Epidermal melanocyte (primary cell): ENCODE measurements at regions not wholly inside any gene's neighbourhood (a gene's known extent, or its start where the extent isn't known, plus 50 kb on each side); places are given as distances from the start of the nearest gene placed in this dataset.

Experiments used
- DNase-seq: peaks from one replicate; pipeline ENCODE4 v3.0.0; 2011; ENCODE audit warnings: low spot score; ENCODE audit not compliant: insufficient read length

- DNase-seq: no peak
Measured at GRCh38 chr12:88952562-88952942, 372.3 kb upstream of the KITLG start.

GRCh38 chr12:88951860-88952561, 371.7 kb upstream of the KITLG start:
- DNase-seq: no peak

GRCh38 chr12:88951177-88951576, 370.9 kb upstream of the KITLG start:
- DNase-seq: no peak

DNA sequence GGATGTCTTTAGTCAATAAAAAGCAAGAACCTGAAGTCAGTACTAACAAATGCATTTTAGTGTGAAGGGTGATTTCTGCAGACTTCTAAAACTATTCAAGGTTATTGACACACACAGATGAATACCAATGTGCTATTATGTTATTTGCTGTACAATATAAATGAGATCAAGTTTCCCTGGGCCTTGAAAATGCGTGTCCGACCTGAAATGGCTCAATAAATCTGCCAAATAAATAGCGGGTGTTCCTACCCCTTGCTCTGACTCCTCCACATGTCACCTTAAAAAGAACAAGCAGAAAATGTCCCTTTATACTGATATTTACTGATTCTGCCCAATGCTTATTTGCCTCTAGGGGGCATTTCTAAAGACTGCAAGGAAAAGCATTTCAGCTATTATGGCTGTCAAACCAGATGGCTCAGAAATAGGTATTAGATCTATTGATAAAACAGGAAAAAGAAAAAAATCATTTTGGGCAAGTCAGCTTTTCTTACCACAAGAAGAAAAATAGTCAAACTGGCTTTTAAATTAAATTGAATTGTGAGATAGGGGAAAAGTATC, 367.3 kb upstream of the KITLG start:
- DNase-seq: no peak

DNA sequence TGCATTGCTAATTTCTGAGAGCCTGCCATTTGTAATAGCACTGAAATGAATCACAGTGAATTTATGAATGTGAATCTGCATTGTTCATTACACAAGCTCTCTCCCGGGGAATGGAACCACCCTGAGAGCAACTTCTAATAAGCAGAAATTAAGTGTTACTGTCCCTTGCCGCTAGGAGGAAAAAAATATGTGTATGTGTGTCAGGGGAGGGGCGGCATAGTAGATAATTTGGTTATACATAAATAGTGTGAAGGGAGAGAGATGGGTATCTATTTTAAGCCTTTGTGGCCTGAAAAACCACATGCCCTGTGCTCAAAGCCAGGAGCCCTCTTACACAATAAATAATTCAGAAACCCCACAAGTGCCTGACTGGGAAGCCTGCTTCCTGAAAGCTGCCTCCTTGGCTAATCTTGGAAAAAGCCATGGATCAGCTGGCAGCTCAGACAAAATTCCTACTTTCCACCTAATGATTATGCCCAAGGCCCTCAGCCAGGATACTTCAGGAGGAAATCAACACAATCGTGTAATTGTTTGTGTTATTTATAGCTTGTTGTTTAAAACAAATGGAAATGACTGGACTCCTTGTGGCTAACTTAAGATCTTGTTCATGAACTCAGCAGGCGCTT, 366.2 kb upstream of the KITLG start:
- DNase-seq: no peak

- no peak for DNase-seq
Measured at GRCh38 chr12:88945051-88945732, 364.9 kb upstream of the KITLG start.

- no peak for DNase-seq
Measured at GRCh38 chr12:88944397-88944796, 364.1 kb upstream of the KITLG start.

DNA sequence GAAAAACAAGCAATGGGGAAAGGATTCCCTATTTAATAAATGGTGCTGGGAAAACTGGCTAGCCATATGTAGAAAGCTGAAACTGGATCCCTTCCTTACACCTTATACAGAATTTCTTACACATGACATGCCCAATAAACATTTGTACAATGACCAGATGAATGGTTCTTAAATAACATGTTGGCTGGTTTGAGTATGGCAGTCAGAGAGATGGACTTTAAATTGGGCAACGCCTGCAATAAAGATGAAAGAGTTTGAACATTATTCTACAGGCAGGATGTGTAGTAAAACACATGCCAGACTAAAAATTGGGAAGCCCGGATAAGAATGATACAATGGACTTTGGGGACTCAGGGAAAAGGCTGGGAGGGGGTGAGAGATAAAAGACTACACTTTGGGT, 360.6 kb upstream of the KITLG start:
- DNase-seq: no peak

- DNase-seq: no peak
Measured at GRCh38 chr12:88935856-88936255, 355.6 kb upstream of the KITLG start.

GRCh38 chr12:88934163-88934747, 354.0 kb upstream of the KITLG start:
- DNase-seq: no peak

GRCh38 chr12:88932457-88932856, 352.2 kb upstream of the KITLG start:
- no peak for DNase-seq

GRCh38 chr12:88931598-88931997, 351.3 kb upstream of the KITLG start:
- DNase-seq: no peak

GRCh38 chr12:88925454-88925853, 345.2 kb upstream of the KITLG start:
- no peak for DNase-seq

GRCh38 chr12:88924162-88924561, 343.9 kb upstream of the KITLG start:
- no peak for DNase-seq

DNA sequence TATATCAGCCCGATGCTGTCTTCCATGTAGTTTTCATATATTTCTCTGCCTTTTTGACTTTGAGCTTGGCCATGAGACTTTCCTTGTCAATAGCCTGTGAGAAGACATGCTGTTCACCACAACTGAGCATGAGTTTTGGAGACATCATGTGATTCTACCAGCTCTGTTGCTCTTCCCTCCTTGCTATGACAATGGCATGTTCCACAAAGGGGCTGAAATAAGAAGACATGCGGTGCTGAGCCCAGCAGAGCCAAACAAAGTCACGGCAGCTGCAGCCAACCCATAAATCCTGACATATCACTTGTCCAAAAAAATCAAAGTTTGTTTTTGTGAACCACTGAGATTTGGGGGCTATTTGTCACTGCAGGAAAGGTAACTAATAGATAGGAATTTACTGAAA, 343.4 kb upstream of the KITLG start:
- DNase-seq: no peak

DNA sequence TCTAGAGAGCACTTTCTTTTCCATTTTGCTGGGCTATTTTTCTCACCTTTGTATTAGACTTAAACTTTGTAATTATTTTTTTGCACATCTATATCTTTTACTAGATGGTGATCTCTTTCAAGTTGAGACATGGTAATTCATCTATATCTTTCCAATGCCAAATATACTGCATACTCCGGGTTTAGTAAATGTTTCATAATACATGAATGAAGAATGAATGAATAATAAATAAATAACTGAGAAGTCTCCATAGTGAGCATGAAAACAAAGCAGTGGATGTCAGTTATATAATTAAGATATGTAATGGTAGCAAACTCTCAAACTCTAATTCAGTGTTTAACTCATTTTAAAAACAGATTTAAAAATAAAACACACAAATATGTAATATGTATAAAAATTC, 342.5 kb upstream of the KITLG start:
- DNase-seq: no peak

DNA sequence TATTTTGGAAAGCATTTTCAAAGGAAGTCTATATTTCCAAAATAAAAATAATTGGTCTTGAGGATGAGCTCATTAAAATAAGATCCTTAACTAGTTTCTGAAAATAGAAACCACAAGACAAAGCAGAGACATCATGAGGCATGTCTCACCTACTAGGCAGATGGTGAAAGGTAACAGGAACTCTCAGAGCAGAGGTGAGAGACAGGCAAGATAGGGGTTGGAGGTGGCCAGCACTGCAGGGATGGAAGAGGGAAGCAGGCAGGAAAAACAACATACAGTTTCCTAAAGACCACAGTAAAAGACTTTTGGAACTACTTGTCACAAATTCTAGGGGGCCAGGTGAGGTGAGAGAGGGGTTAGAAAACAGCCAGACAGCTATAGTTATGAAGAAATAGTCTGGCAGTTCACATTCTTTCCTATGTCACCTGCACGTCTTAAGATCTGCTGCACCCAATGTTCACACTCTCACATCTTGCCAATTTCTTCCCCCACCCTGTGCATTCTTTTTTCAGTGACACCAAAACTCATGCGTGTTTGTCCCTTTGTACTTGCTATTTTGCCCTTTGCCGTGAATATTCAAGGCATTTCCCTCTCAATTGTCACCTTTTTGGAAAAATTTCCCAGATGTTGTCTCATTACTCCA, 341.7 kb upstream of the KITLG start:
- DNase-seq: no peak

DNA sequence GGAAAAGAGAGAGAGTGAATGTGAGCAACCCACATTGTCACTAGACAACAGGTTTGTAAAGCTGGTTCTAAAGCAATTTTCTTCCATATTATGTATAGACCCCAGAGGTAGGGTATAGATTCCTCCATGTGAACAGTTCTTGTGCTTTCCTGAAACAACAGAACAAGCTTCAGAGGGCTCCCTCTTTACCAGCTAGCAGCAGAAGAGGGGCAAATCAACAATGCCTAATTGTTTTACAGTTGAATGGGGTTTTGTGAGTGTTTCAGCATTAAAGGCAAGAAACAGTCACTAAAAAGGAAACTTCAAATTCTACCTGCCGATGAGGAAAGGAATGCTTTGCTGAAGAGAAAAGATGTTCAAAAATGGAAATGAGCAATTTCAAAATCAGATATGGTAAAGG, 341.2 kb upstream of the KITLG start:
- no peak for DNase-seq

DNA sequence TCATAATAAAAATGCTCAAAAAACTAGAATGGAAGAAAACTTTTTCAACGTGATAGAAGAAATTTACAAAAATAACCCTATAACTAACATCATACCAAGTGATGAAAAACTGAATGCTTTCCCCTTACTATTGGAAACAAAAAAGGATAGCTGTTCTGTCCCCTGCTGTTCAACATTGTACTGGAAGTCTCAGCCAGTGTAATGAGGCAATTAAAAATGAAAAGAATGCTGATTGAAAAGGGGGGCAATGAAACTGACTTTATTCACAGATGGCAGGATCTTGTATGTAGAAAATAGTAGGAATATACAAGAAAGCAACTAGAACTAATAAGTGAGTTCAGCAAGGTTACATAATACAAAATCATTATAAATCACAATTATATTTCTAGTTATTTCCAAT, 337.9 kb upstream of the KITLG start:
- no peak for DNase-seq

DNA sequence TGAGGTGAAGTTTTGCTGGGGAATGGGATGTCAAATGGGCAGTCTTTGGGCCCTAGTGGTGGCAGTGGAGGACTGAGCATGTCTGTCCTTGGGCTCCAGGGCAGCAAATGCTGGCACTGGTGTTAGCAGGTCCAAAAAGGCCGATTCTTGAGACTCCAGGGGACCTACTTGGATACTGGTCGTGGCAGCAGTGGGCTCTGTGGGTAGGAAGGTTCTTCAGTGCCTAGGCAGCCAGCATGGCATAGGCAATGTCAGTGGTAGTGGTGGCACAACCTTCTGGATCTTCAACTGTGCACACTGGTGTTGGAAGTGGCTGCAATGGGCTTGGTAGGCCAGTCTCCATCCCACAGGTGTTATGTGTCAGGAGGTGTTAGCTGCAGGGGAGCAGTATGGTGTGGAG, 334.7 kb upstream of the KITLG start:
- no peak for DNase-seq

GRCh38 chr12:88909510-88909909, 329.2 kb upstream of the KITLG start:
- no peak for DNase-seq

DNA sequence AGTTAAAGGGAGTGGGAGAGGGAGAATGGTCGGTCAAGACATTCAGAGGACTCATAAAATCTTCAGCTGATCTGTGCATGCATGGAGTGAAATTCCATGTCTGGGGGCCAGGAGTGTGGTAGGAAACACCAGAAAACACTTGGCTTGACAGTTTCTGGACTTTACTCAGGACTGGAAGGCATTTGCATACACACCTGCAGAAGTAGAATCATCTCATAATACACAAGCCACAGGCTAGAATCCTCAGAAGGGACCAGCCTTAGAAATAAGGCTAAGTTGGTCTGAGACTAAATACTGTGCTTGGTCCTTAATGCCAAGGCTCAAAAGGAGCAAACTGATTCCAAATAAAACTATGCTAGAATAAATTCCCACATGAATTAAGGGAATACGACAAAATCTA, 328.1 kb upstream of the KITLG start:
- no peak for DNase-seq
